Neuronal stem cell (in vitro differentiated cells): ENCODE measurements at regions not wholly inside any gene's neighbourhood (a gene's known extent, or its start where the extent isn't known, plus 50 kb on each side); places are given as distances from the start of the nearest gene placed in this dataset.

Source experiments
- DNase-seq: peaks from one replicate; pipeline ENCODE4 v3.0.0-alpha.2; 2013; ENCODE audit warnings: low spot score
- H2AFZ ChIP-seq: one replicate; pipeline ENCODE4 v1.6.1; 2013; ENCODE audit warnings: mild to moderate bottlenecking, low read length, inconsistent platforms
- H2AK5ac ChIP-seq: 2 replicates; pipeline ENCODE4 v1.6.1; 2013; ENCODE audit warnings: low read depth, mild to moderate bottlenecking, inconsistent platforms, low read length, moderate library complexity, mixed read lengths
- H2BK120ac ChIP-seq: 2 replicates; pipeline ENCODE4 v1.6.1; 2013; ENCODE audit warnings: low read depth, mild to moderate bottlenecking, inconsistent platforms, low read length, moderate library complexity, mixed read lengths
- H2BK12ac ChIP-seq: one replicate; pipeline ENCODE4 v1.6.1; 2013; ENCODE audit warnings: low read length, inconsistent platforms
- H2BK15ac ChIP-seq: 2 replicates; pipeline ENCODE4 v1.6.1; 2013; ENCODE audit warnings: mild to moderate bottlenecking, low read length, inconsistent platforms, mixed read lengths
- H2BK5ac ChIP-seq: one replicate; pipeline ENCODE4 v1.6.1; 2013; ENCODE audit warnings: inconsistent platforms, mild to moderate bottlenecking, low read length, moderate library complexity
- H3K14ac ChIP-seq: one replicate; pipeline ENCODE4 v1.6.1; 2013; ENCODE audit warnings: low read length, inconsistent platforms
- H3K18ac ChIP-seq: 2 replicates; pipeline ENCODE4 v1.6.1; 2013; ENCODE audit warnings: low read length, inconsistent platforms
- H3K23ac ChIP-seq: 2 replicates; pipeline ENCODE4 v1.6.1; 2013; ENCODE audit warnings: low read depth, mild to moderate bottlenecking, mixed read lengths, low read length, inconsistent platforms; ENCODE audit not compliant: poor library complexity
- H3K27ac ChIP-seq: replicated peaks from 3 replicates; pipeline ENCODE4 v1.5.1; 2013; ENCODE audit warnings: low read length, inconsistent platforms
- H3K27me3 ChIP-seq, 3 experiments: 2 replicates each; pipeline ENCODE4 v1.6.1; 2013; ENCODE audit warnings: low read length in 3 of 3, mild to moderate bottlenecking in 2 of 3, inconsistent platforms in 1 of 3, low read depth in 1 of 3, mixed read lengths in 1 of 3, moderate library complexity in 1 of 3; ENCODE audit not compliant: control insufficient read depth in 3 of 3, insufficient read depth in 3 of 3
- H3K36me3 ChIP-seq, 2 donors: replicated peaks in 1 of 2; 2 replicates each; pipeline ENCODE4 v1.6.1; 2013; ENCODE audit warnings: low read length in 2 of 2; ENCODE audit not compliant: control insufficient read depth in 2 of 2, insufficient read depth in 2 of 2
- H3K4ac ChIP-seq: 2 replicates; pipeline ENCODE4 v1.6.1; 2013; ENCODE audit warnings: inconsistent platforms, mild to moderate bottlenecking, low read length, moderate library complexity
- H3K4me1 ChIP-seq, 2 donors: 1 replicate in 1 of 2; 2 replicates in 1 of 2; pipeline ENCODE4 v1.6.1; 2013; ENCODE audit warnings: low read length in 2 of 2, low read depth in 1 of 2; ENCODE audit not compliant: control insufficient read depth in 2 of 2, insufficient read depth in 1 of 2
- H3K4me2 ChIP-seq: one replicate; pipeline ENCODE4 v1.6.1; 2013; ENCODE audit warnings: mild to moderate bottlenecking, low read length, inconsistent platforms; ENCODE audit not compliant: insufficient read depth, poor library complexity, severe bottlenecking
- H3K4me3 ChIP-seq, 2 donors: 2 replicates each; pipeline ENCODE4 v1.5.1; 2013; ENCODE audit warnings: low read length in 2 of 2, mild to moderate bottlenecking in 2 of 2, inconsistent platforms in 1 of 2, moderate library complexity in 1 of 2
- H3K79me1 ChIP-seq: one replicate; pipeline ENCODE4 v1.6.1; 2013; ENCODE audit warnings: low read depth, mild to moderate bottlenecking, inconsistent platforms, low read length, moderate library complexity
- H3K9ac ChIP-seq: one replicate; pipeline ENCODE4 v1.6.1; 2013; ENCODE audit warnings: mild to moderate bottlenecking, low read depth, low read length, inconsistent platforms; ENCODE audit not compliant: poor library complexity
- H3K9me3 ChIP-seq, 2 donors: replicated peaks in 1 of 2; 2 replicates each; pipeline versions ENCODE3 to v1.6.1; 2013; ENCODE audit warnings: low read length in 2 of 2, mild to moderate bottlenecking in 2 of 2, inconsistent platforms in 1 of 2, low read depth in 1 of 2, mixed read lengths in 1 of 2, moderate library complexity in 1 of 2; ENCODE audit not compliant: control insufficient read depth in 2 of 2, insufficient read depth in 1 of 2
- H4K8ac ChIP-seq: one replicate; pipeline ENCODE4 v1.6.1; 2013; ENCODE audit warnings: low read depth, mild to moderate bottlenecking, inconsistent platforms, low read length, moderate library complexity
- H4K91ac ChIP-seq: one replicate; pipeline ENCODE4 v1.6.1; 2013; ENCODE audit warnings: low read length, low read depth, mild to moderate bottlenecking, inconsistent platforms; ENCODE audit not compliant: poor library complexity
- WGBS, 2 donors: extraction: QIAGEN DNeasy Blood & Tissue Kit; methylation state at CpG; one replicate each; pipeline ENCODE4 v1.1.7; 2013; ENCODE audit warnings: missing lambda C conversion rate in 2 of 2, mixed read lengths in 1 of 2; ENCODE audit not compliant: insufficient read length in 2 of 2, insufficient replicate concordance in 1 of 2; ENCODE audit errors: extremely low coverage in 2 of 2; 5-methylcytosine and 5-hydroxymethylcytosine counted together

GRCh38 chr5:32501071-32502002 lies 56.8 kb upstream of the ZFR start:
- no peaks in the 10 kb centered on the region for H3K9me3 ChIP-seq
- H3K4me3 ChIP-seq = no peak overlapping the region
- peak overlapping the region; percentile 33 for H2AK5ac ChIP-seq
- H3K4me1 ChIP-seq = peaks cover 21 to 26% of the 10 kb centered on the region in 2 donors
- no CpG with 5 or more reads among the region's 16 CpGs for WGBS, 2 donors
- no peak overlapping the region for H3K9ac ChIP-seq
- peak overlapping the region; percentile 27 for H3K18ac ChIP-seq
- no peaks in the 10 kb centered on the region for H3K36me3 ChIP-seq
- no peak overlapping the region for H3K27ac ChIP-seq
- no peak overlapping the region for H4K8ac ChIP-seq
- H3K14ac ChIP-seq = no peak overlapping the region
- H2BK15ac ChIP-seq = no peak overlapping the region
- no peaks in the 10 kb centered on the region for H3K79me1 ChIP-seq
- H2AFZ ChIP-seq = no peak overlapping the region
- H2BK12ac ChIP-seq = no peak overlapping the region
- H3K4ac ChIP-seq = no peak overlapping the region
- no peak for DNase-seq
- peak overlapping the region; percentile 35 for H3K4me2 ChIP-seq
- no peak overlapping the region for H2BK5ac ChIP-seq
- no peak overlapping the region for H2BK120ac ChIP-seq
- H3K23ac ChIP-seq = no peak overlapping the region
- H3K27me3 ChIP-seq = peaks cover 0 to 44% (median 0%) of the 10 kb centered on the region in 3 experiments
- H4K91ac ChIP-seq = no peak overlapping the region

- Histone ChIP-seq H2AFZ (no peak overlapping the region), H3K27me3 (peaks cover 0 to 45% (median 0%) of the 10 kb centered on the region in 3 experiments)
- no CpG with 5 or more reads among the region's 7 CpGs for WGBS, 2 donors
Observed at GRCh38 chr5:32500181-32500580, 55.6 kb upstream of the ZFR start.

GRCh38 chr5:32499261-32499660 lies 54.7 kb upstream of the ZFR start:
- Histone ChIP-seq H3K27ac (no peak overlapping the region), H3K27me3 (peaks cover 0 to 46% (median 0%) of the 10 kb centered on the region in 3 experiments), H2AK5ac (no peak overlapping the region), H3K79me1 (no peaks in the 10 kb centered on the region), H3K14ac (no peak overlapping the region), H4K91ac (no peak overlapping the region), H3K4ac (no peak overlapping the region), H2AFZ (no peak overlapping the region), H2BK12ac (no peak overlapping the region), H2BK120ac (no peak overlapping the region), H3K9ac (no peak overlapping the region), H3K4me1 (peaks cover 3 to 9% of the 10 kb centered on the region in 2 donors), H3K23ac (no peak overlapping the region), H3K9me3 (peaks cover 0 to 3% of the 10 kb centered on the region in 2 donors), H3K4me3 (no peak overlapping the region), H4K8ac (no peak overlapping the region), H3K4me2 (no peak overlapping the region), H3K36me3 (no peaks in the 10 kb centered on the region), H2BK5ac (no peak overlapping the region), H3K18ac (no peak overlapping the region), H2BK15ac (no peak overlapping the region)
- no CpG with 5 or more reads among the region's 2 CpGs for WGBS, 2 donors
- no peak for DNase-seq

More at GRCh38 chr5:32500181-32500580, 55.6 kb upstream of the ZFR start:
- no peaks in the 10 kb centered on the region for H3K9me3 ChIP-seq
- H3K9ac ChIP-seq = no peak overlapping the region
- H3K23ac ChIP-seq = no peak overlapping the region
- no peak overlapping the region for H2BK120ac ChIP-seq
- no peak overlapping the region for H3K4me2 ChIP-seq
- no peaks in the 10 kb centered on the region for H3K79me1 ChIP-seq
- peaks cover 11 to 16% of the 10 kb centered on the region in 2 donors for H3K4me1 ChIP-seq
- no peak overlapping the region for H2AK5ac ChIP-seq
- H3K36me3 ChIP-seq = no peaks in the 10 kb centered on the region
- H2BK12ac ChIP-seq = no peak overlapping the region
- no peak overlapping the region for H3K27ac ChIP-seq
- H2BK15ac ChIP-seq = no peak overlapping the region
- no peak overlapping the region for H4K91ac ChIP-seq
- H3K14ac ChIP-seq = no peak overlapping the region
- H2BK5ac ChIP-seq = no peak overlapping the region
- H3K4me3 ChIP-seq = no peak overlapping the region
- H3K18ac ChIP-seq = no peak overlapping the region
- no peak for DNase-seq
- H4K8ac ChIP-seq = no peak overlapping the region
- H3K4ac ChIP-seq = no peak overlapping the region

GRCh38 chr5:32498484-32498883 lies 53.9 kb upstream of the ZFR start:
- H3K4ac ChIP-seq = no peak overlapping the region
- no peak overlapping the region for H2BK5ac ChIP-seq
- H3K36me3 ChIP-seq = no peaks in the 10 kb centered on the region
- no peak overlapping the region for H2BK120ac ChIP-seq
- no peak overlapping the region for H3K18ac ChIP-seq
- H3K4me2 ChIP-seq = no peak overlapping the region
- H3K14ac ChIP-seq = no peak overlapping the region
- H4K8ac ChIP-seq = no peak overlapping the region
- DNase-seq = no peak
- H3K9me3 ChIP-seq = peaks cover 0 to 3% of the 10 kb centered on the region in 2 donors
- no peak overlapping the region for H2AK5ac ChIP-seq
- no peak overlapping the region for H3K27ac ChIP-seq
- H3K23ac ChIP-seq = no peak overlapping the region
- H3K79me1 ChIP-seq = no peaks in the 10 kb centered on the region
- H3K9ac ChIP-seq = no peak overlapping the region
- H2BK15ac ChIP-seq = no peak overlapping the region
- H2AFZ ChIP-seq = no peak overlapping the region
- no peak overlapping the region for H4K91ac ChIP-seq
- H2BK12ac ChIP-seq = no peak overlapping the region
- no peak overlapping the region for H3K4me3 ChIP-seq
- H3K27me3 ChIP-seq = peaks cover 0 to 43% (median 0%) of the 10 kb centered on the region in 3 experiments
- peaks cover 0 to 9% of the 10 kb centered on the region in 2 donors for H3K4me1 ChIP-seq
